ENCODE measurements at regions not wholly inside any gene's neighbourhood (a gene's known extent, or its start where the extent isn't known, plus 50 kb on each side); places are given as distances from the start of the nearest gene placed in this dataset.

DNA sequence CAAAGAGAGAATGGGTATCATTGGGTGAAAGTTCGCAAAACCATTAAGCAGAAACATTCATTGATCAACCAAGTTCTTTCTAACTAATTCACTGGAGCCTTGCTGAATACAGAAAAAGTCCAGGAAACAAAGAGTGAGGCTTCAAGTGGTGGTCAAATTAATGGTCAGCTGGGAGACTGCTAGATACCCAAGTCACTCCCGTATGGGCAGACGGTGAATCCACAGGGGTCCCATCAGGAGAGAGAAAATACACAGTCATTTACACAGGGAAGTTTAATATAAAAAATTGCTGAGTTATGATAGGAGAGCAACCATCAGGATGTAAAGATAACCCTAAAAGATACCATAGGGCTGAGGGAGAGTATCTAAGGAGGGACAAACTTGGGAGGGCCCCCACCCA, 198.7 kb upstream of the DTNBP1 start:
- H3K27ac ChIP-seq (replicated peaks): no peak overlapping the region
- no peaks in the 10 kb centered on the region for H3K27me3 ChIP-seq (ENCODE audit: low read depth)
- no peaks in the 10 kb centered on the region for H3K9me3 ChIP-seq (replicated peaks)
- no peaks in the 10 kb centered on the region for H3K4me1 ChIP-seq
- no peak overlapping the region for H3K4me3 ChIP-seq
- TF ChIP-seq, protein P1, sequence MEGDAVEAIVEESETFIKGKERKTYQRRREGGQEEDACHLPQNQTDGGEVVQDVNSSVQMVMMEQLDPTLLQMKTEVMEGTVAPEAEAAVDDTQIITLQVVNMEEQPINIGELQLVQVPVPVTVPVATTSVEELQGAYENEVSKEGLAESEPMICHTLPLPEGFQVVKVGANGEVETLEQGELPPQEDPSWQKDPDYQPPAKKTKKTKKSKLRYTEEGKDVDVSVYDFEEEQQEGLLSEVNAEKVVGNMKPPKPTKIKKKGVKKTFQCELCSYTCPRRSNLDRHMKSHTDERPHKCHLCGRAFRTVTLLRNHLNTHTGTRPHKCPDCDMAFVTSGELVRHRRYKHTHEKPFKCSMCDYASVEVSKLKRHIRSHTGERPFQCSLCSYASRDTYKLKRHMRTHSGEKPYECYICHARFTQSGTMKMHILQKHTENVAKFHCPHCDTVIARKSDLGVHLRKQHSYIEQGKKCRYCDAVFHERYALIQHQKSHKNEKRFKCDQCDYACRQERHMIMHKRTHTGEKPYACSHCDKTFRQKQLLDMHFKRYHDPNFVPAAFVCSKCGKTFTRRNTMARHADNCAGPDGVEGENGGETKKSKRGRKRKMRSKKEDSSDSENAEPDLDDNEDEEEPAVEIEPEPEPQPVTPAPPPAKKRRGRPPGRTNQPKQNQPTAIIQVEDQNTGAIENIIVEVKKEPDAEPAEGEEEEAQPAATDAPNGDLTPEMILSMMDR (IDR thresholded peaks at IDR 0.05; ENCODE audit: borderline replicate concordance): no peak
- no peak for DNase-seq
- no peaks in the 10 kb centered on the region for H3K36me3 ChIP-seq
- intact Hi-C loops (cut with micrococcal nuclease): no loop called here

DNA sequence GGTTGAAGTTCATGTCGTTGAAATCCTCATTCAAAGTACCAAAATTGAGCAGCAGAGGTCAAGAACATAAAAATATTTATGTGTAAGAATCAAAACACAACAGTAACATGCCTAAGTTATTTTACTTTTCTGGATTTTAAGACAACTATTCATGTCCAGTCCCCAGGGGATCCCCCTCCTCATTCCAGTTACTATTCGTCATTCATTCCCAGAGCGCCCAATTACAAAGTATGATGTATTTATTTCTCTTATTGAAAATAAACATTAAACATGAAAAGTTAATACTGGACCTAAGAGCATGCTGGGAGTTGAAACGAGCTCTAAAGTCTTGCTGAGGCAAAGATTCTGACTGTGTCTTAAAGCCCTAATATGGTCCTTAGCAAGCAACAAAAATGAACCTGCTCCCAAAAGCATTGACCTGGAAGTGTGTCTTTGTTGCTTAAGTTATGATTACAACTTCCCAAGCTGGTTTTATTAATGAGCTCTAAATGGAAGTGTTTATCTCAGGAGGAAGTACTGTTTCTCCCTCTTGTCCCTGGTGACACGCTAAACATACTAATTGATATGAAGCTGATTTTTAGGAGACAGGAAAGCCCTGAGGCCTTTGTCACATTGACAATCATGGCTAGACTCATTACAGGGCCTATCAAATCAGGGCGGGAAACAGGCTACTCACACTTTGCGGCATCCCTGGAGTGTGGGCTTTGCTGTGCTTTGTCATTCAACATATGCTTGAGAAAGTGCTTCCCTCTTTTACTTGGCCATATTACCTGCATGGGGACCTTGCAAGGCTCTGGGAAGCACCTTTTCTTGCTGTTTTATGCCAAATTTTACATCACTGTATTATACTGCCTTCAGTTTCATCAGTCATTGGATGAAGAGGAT, 192.2 kb upstream of the DTNBP1 start:
- TF ChIP-seq, protein P1 (IDR thresholded peaks at IDR 0.05; ENCODE audit: borderline replicate concordance): no peak
- intact Hi-C loops (cut with micrococcal nuclease): no loop called here
- H3K9me3 ChIP-seq (replicated peaks): peaks cover 8% of the 10 kb centered on the region

DNA sequence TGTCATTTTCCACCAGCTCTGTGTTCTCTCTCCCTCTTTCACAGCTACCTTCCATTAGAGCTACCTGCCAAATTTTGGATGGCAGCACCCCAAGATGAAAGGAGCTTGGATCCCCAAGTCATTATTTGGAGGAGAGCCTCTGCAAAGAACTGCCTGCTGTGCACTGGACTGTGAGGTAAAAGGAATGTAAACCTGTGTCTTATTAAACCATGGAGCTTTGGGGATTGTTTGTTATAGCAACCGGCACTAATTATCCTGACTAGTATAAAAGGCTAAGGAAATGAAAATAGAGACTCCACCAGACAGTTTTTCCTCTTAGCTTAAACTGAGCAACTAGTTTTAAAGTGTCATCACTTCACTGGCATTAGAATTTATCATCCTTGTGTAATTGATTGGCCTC, 191.6 kb upstream of the DTNBP1 start:
- Histone ChIP-seq H3K9me3 (replicated peaks) (peaks cover 8% of the 10 kb centered on the region), H3K4me1 (no peaks in the 10 kb centered on the region), H3K27me3 (ENCODE audit: low read depth) (no peaks in the 10 kb centered on the region), H3K27ac (replicated peaks) (no peak overlapping the region), H3K4me3 (no peak overlapping the region), H3K36me3 (no peaks in the 10 kb centered on the region)
- intact Hi-C loops (cut with micrococcal nuclease): no loop called here
- TF ChIP-seq, protein P1 (IDR thresholded peaks at IDR 0.05; ENCODE audit: borderline replicate concordance): no peak
- DNase-seq: no peak

More for the DNA sequence above, 192.2 kb upstream of the DTNBP1 start:
- no peaks in the 10 kb centered on the region for H3K4me1 ChIP-seq
- no peaks in the 10 kb centered on the region for H3K36me3 ChIP-seq
- H3K4me3 ChIP-seq: no peak overlapping the region
- no peak for DNase-seq
- H3K27ac ChIP-seq (replicated peaks): no peak overlapping the region
- no peaks in the 10 kb centered on the region for H3K27me3 ChIP-seq (ENCODE audit: low read depth)

DNA sequence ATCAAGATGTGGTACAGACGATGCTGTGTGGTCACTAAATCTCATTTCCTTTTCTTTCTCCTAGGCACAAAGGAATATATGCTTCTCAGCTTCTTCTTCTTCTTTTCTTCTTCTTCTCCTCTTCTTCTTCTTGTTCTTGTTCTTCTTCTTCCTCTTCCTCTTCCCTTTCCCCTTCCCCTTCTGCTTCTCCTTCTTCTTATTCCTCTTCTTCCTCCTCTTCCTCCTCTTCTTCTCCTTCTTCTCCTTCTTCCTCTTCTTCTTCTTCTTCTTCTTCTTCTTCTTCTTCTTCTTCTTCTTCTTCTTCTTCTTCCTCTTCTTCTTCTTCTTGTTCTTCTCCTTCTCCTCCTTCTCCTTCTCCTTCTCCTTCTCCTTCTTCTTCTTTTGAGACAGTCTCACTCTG, 190.4 kb upstream of the DTNBP1 start:
- Histone ChIP-seq H3K4me1 (no peaks in the 10 kb centered on the region), H3K9me3 (replicated peaks) (peaks cover 8% of the 10 kb centered on the region), H3K27ac (replicated peaks) (no peak overlapping the region), H3K36me3 (no peaks in the 10 kb centered on the region), H3K27me3 (ENCODE audit: low read depth) (no peaks in the 10 kb centered on the region), H3K4me3 (no peak overlapping the region)
- no peak for DNase-seq
- TF ChIP-seq, protein P1 (IDR thresholded peaks at IDR 0.05; ENCODE audit: borderline replicate concordance): no peak
- intact Hi-C loops (cut with micrococcal nuclease): no loop called here

DNA sequence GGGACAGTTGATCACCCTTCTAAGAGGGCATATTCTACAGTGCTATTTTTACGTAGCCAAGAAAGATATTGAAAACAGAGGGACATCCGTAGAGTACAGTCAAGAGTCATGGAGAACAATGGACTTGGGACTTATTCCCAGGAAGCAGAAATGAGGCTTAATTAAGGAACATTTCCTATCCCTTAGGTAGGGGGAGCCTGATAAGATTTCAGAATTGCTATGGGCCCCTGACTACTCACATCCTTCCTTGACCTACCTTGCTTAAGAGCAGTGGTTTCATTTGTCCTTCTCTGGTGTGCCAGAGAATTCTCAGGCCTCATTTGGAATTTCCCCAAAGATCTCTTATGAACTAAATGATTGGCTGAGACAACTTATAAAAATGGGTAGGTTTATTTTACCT, 189.5 kb upstream of the DTNBP1 start:
- no peak for DNase-seq
- Histone ChIP-seq H3K27me3 (ENCODE audit: low read depth) (no peaks in the 10 kb centered on the region), H3K9me3 (replicated peaks) (peaks cover 8% of the 10 kb centered on the region), H3K27ac (replicated peaks) (no peak overlapping the region), H3K36me3 (no peaks in the 10 kb centered on the region), H3K4me3 (no peak overlapping the region), H3K4me1 (no peaks in the 10 kb centered on the region)
- intact Hi-C loops (cut with micrococcal nuclease): no loop called here
- TF ChIP-seq, protein P1 (IDR thresholded peaks at IDR 0.05; ENCODE audit: borderline replicate concordance): no peak
